PC-3 (cell line): ENCODE measurements at regions not wholly inside any gene's neighbourhood (a gene's known extent, or its start where the extent isn't known, plus 50 kb on each side); places are given as distances from the start of the nearest gene placed in this dataset.
"Not testable (repeated sequence)": the region's sequence is repeated elsewhere in the genome, so short reads cannot be mapped to it uniquely, and the experiment has no call there.

Experiments used
- ATAC-seq: fragments of 200-7000 bp; cut with Tn5 transposase; 2 replicates; pipeline ENCODE4 v1.9.1; 2020; ENCODE audit warnings: mild to moderate bottlenecking, moderate library complexity
- BruUV-seq: library from RNA; stranded (reverse); fragments of 400-500 nt; replicated peaks from 2 replicates; lab custom pipeline; 2021; lab: Mats Ljungman, UMichigan
- CTCF ChIA-PET: fragments of 300-600 bp; sonication (Branson Sonifier 250); formaldehyde crosslinking; loops from one replicate; lab custom pipeline; 2022; ENCODE audit warnings: antibody characterized with exemption; lab: Charles Lee
- POLR2A ChIA-PET: fragments of 300-600 bp; sonication (Branson Sonifier 250); formaldehyde crosslinking; loops from one replicate; lab custom pipeline; 2022; ENCODE audit warnings: antibody characterized with exemption; ENCODE audit not compliant: unreplicated experiment; lab: Charles Lee
- DNase-seq: peaks from one replicate; pipeline ENCODE4 v3.0.0-alpha.2; 2015
- H2AFZ ChIP-seq: fragments of 300-600 bp; sonication (generic); 2 replicates; pipeline ENCODE4 v1.6.0; 2016; ENCODE audit warnings: antibody characterized with exemption, low read length
- H3F3A ChIP-seq: fragments of 300-600 bp; sonication (generic); one replicate; pipeline ENCODE4 v1.6.0; 2017; ENCODE audit warnings: antibody characterized with exemption, low read length, control low read depth, mild to moderate bottlenecking; ENCODE audit not compliant: unreplicated experiment
- H3K27ac ChIP-seq: fragments of 300-600 bp; sonication (generic); 2 replicates; pipeline ENCODE4 v1.5.1; 2016; ENCODE audit warnings: mild to moderate bottlenecking, low read length
- H3K27me3 ChIP-seq: fragments of 300-600 bp; sonication (generic); 2 replicates; pipeline ENCODE4 v1.6.1; 2016; ENCODE audit warnings: low read length, mixed read lengths
- H3K36me3 ChIP-seq: fragments of 300-600 bp; sonication (generic); 2 replicates; pipeline ENCODE4 v1.6.1; 2016; ENCODE audit warnings: low read depth, mixed run types, low read length, mixed read lengths
- H3K4me1 ChIP-seq: fragments of 300-600 bp; sonication (generic); 2 replicates; pipeline ENCODE4 v1.5.1; 2016; ENCODE audit warnings: low read length; ENCODE audit not compliant: insufficient read depth
- H3K4me2 ChIP-seq: fragments of 300-600 bp; sonication (generic); 2 replicates; pipeline ENCODE4 v1.6.0; 2016; ENCODE audit warnings: low read length
- H3K4me3 ChIP-seq: fragments of 300-600 bp; sonication (generic); 2 replicates; pipeline ENCODE4 v1.5.1; 2016; ENCODE audit warnings: mild to moderate bottlenecking, low read length, mixed read lengths
- H3K79me2 ChIP-seq: fragments of 300-600 bp; sonication (generic); 2 replicates; pipeline ENCODE4 v1.6.1; 2017; ENCODE audit warnings: low read length, mixed read lengths
- H3K9ac ChIP-seq: fragments of 300-600 bp; sonication (generic); 2 replicates; pipeline ENCODE4 v1.6.0; 2016; ENCODE audit warnings: mild to moderate bottlenecking, low read length
- H3K9me2 ChIP-seq: fragments of 300-600 bp; sonication (generic); replicated peaks from 2 replicates; pipeline ENCODE4 v1.6.1; 2016; ENCODE audit warnings: mixed run types, low read length, mixed read lengths
- H3K9me3 ChIP-seq: fragments of 300-600 bp; sonication (generic); 2 replicates; pipeline ENCODE4 v1.6.1; 2016; ENCODE audit warnings: low read length, mixed read lengths
- H4K20me1 ChIP-seq: fragments of 300-600 bp; sonication (generic); 2 replicates; pipeline ENCODE4 v1.6.1; 2016; ENCODE audit warnings: low read length, mixed read lengths
- CTCF ChIP-seq: fragments of 300-600 bp; sonication (generic); conservative IDR thresholded peaks from 2 replicates; pipeline ENCODE4 v1.5.1; 2017; ENCODE audit warnings: antibody characterized with exemption, low read depth, mild to moderate bottlenecking, low read length
- EZH2 ChIP-seq: fragments of 300-600 bp; sonication (generic); IDR thresholded peaks from one replicate; pipeline ENCODE4 v1.6.1; 2017; ENCODE audit warnings: antibody characterized with exemption, mild to moderate bottlenecking, low read length; ENCODE audit not compliant: unreplicated experiment
- EZH2phosphoT487 ChIP-seq: fragments of 300-600 bp; sonication (generic); IDR thresholded peaks from 2 replicates; pipeline ENCODE4 v1.6.1; 2018; ENCODE audit warnings: mild to moderate bottlenecking, antibody characterized with exemption, low read length, borderline replicate concordance
- intact Hi-C: fragments of 100-400 bp; cut with micrococcal nuclease; formaldehyde crosslinking; loops from 2 replicates; pipeline ENCODE4 v1.9.0; 2023

- Histone ChIP-seq H3K79me2 (no peaks in the 10 kb centered on the region), H3K36me3 (no peaks in the 10 kb centered on the region), H3K4me2 (no peak overlapping the region), H4K20me1 (no peaks in the 10 kb centered on the region), H3K9me2 (no peaks in the 10 kb centered on the region), H3K4me3 (no peak overlapping the region), H3K4me1 (no peaks in the 10 kb centered on the region), H3K27me3 (peaks cover 17% of the 10 kb centered on the region; the same call in 1 of the 2 replicates), H3K27ac (no peak overlapping the region), H2AFZ (no peak overlapping the region), H3K9ac (no peak overlapping the region), H3K9me3 (no peaks in the 10 kb centered on the region), H3F3A (no peaks in the 10 kb centered on the region)
- TF ChIP-seq CTCF (no peak), EZH2phosphoT487 (no peak), EZH2 (no peak)
- no peak for ATAC-seq
- intact Hi-C loops = no loop called here
- ChIA-PET POLR2A (no interaction called here), CTCF (no interaction called here)
- BruUV-seq = no TSS peak
- DNase-seq = no peak
Measured at GRCh38 chr12:62045211-62045610, 215.0 kb upstream of the USP15 start.

- Histone ChIP-seq H3K9me3 (no peaks in the 10 kb centered on the region), H3K9me2 (no peaks in the 10 kb centered on the region), H3K79me2 (no peaks in the 10 kb centered on the region), H3K4me3 (no peak overlapping the region), H3F3A (no peaks in the 10 kb centered on the region), H3K4me2 (no peak overlapping the region), H3K4me1 (no peaks in the 10 kb centered on the region), H4K20me1 (no peaks in the 10 kb centered on the region), H3K27ac (no peak overlapping the region), H3K27me3 (peaks cover 12% of the 10 kb centered on the region; the same call in 1 of the 2 replicates), H2AFZ (no peak overlapping the region), H3K9ac (no peak overlapping the region), H3K36me3 (no peaks in the 10 kb centered on the region)
- intact Hi-C loops = no loop called here
- POLR2A ChIA-PET = no interaction called here
- no peak for DNase-seq
- TF ChIP-seq EZH2 (no peak), EZH2phosphoT487 (no peak), CTCF (no peak)
- ATAC-seq = no peak
- CTCF ChIA-PET = no interaction called here
- no TSS peak for BruUV-seq
Measured at GRCh38 chr12:62050785-62051184, 209.4 kb upstream of the USP15 start.

- H3K4me3 ChIP-seq = no peak overlapping the region
- no peaks in the 10 kb centered on the region for H3F3A ChIP-seq
- H3K4me2 ChIP-seq = no peak overlapping the region
- intact Hi-C loops = no loop called here
- TF ChIP-seq CTCF (no peak), EZH2 (no peak), EZH2phosphoT487 (no peak)
- H3K27me3 ChIP-seq = peaks cover 21% of the 10 kb centered on the region; the same call in 1 of the 2 replicates
- POLR2A ChIA-PET = no interaction called here
- no peaks in the 10 kb centered on the region for H3K9me3 ChIP-seq
- CTCF ChIA-PET = no interaction called here
- no peaks in the 10 kb centered on the region for H3K79me2 ChIP-seq
- DNase-seq = no peak
- no peaks in the 10 kb centered on the region for H3K4me1 ChIP-seq
- no peak for ATAC-seq
- H3K9ac ChIP-seq = no peak overlapping the region
- no TSS peak for BruUV-seq
- no peaks in the 10 kb centered on the region for H4K20me1 ChIP-seq
- no peak overlapping the region for H3K27ac ChIP-seq
- no peaks in the 10 kb centered on the region for H3K36me3 ChIP-seq
- H3K9me2 ChIP-seq = no peaks in the 10 kb centered on the region
- H2AFZ ChIP-seq = no peak overlapping the region
Measured at GRCh38 chr12:62069976-62070375, 190.2 kb upstream of the USP15 start.

- H3K27me3 ChIP-seq = peaks cover 31% of the 10 kb centered on the region
- POLR2A ChIA-PET, H3K9me2 ChIP-seq, H3K9ac ChIP-seq, BruUV-seq, H3K4me2 ChIP-seq, DNase-seq, H3K27ac ChIP-seq, ATAC-seq, H3F3A ChIP-seq, H3K9me3 ChIP-seq, H4K20me1 ChIP-seq, H3K4me3 ChIP-seq, H3K4me1 ChIP-seq, H2AFZ ChIP-seq, CTCF ChIA-PET, intact Hi-C loops, H3K79me2 ChIP-seq, H3K36me3 ChIP-seq: not testable (repeated sequence)
Measured at GRCh38 chr12:62073236-62073635, 187.0 kb upstream of the USP15 start.
